GM12878 (cell line): ENCODE measurements at regions not wholly inside any gene's neighbourhood (a gene's known extent, or its start where the extent isn't known, plus 50 kb on each side); places are given as distances from the start of the nearest gene placed in this dataset.

ENCODE experiments used
- ATF7 ChIP-seq: fragments of 450-650 bp; IDR thresholded peaks from 2 replicates; pipeline ENCODE4 v1.6.1; 2016; ENCODE audit warnings: low read depth, mild to moderate bottlenecking
- SMC3 ChIP-seq: IDR thresholded peaks from 2 replicates; pipeline ENCODE4 v1.6.1; 2011; ENCODE audit warnings: low read length, improper control_type of control experiment, borderline replicate concordance
- TF ChIP-seq, protein P1 (sequence below), 3 experiments: IDR thresholded peaks in 2 of 3; conservative IDR thresholded peaks in 1 of 3; 2 replicates each; pipeline ENCODE4 v1.5.1; 2011; ENCODE audit warnings: low read depth in 3 of 3, low read length in 3 of 3, mild to moderate bottlenecking in 3 of 3, control low read depth in 2 of 3, moderate library complexity in 2 of 3, inconsistent platforms in 1 of 3, mixed read lengths in 1 of 3; ENCODE audit not compliant: control insufficient read depth in 2 of 3, insufficient read depth in 1 of 3; ENCODE audit errors: extremely low read depth in 1 of 3

GRCh38 chr4:85113706-85114105 lies 147.2 kb upstream of the WDFY3 start:
- TF ChIP-seq ATF7 (no peak), SMC3 (no peak)
- TF ChIP-seq, protein P1, sequence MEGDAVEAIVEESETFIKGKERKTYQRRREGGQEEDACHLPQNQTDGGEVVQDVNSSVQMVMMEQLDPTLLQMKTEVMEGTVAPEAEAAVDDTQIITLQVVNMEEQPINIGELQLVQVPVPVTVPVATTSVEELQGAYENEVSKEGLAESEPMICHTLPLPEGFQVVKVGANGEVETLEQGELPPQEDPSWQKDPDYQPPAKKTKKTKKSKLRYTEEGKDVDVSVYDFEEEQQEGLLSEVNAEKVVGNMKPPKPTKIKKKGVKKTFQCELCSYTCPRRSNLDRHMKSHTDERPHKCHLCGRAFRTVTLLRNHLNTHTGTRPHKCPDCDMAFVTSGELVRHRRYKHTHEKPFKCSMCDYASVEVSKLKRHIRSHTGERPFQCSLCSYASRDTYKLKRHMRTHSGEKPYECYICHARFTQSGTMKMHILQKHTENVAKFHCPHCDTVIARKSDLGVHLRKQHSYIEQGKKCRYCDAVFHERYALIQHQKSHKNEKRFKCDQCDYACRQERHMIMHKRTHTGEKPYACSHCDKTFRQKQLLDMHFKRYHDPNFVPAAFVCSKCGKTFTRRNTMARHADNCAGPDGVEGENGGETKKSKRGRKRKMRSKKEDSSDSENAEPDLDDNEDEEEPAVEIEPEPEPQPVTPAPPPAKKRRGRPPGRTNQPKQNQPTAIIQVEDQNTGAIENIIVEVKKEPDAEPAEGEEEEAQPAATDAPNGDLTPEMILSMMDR (IDR thresholded peaks at IDR 0.05 in 2 of 3, conservative IDR thresholded peaks at IDR 0.05 in 1 of 3; ENCODE audit: control insufficient read depth in 2 of 3, extremely low read depth in 1 of 3, insufficient read depth in 1 of 3, low read depth in 3 of 3, low read length in 3 of 3): no peak
